ENCODE measurements at regions not wholly inside any gene's neighbourhood (a gene's known extent, or its start where the extent isn't known, plus 50 kb on each side); places are given as distances from the start of the nearest gene placed in this dataset.

- TF ChIP-seq ZNF18 (tag by site-specific recombination; IDR thresholded peaks at IDR 0.05) (no peak), PATZ1 (tag by site-specific recombination; IDR thresholded peaks at IDR 0.05) (no peak), ZNF394 (tag by site-specific recombination; IDR thresholded peaks at IDR 0.05; ENCODE audit: borderline replicate concordance) (no peak), ZBTB20 (tag by site-specific recombination; IDR thresholded peaks at IDR 0.05) (no peak), MYNN (tag by site-specific recombination; IDR thresholded peaks at IDR 0.05; ENCODE audit: borderline replicate concordance) (no peak), ZSCAN18 (tag by site-specific recombination; IDR thresholded peaks at IDR 0.05) (no peak), CTCF (tag by site-specific recombination; IDR thresholded peaks at IDR 0.05) (no peak)
These were observed 687.0 kb downstream of the EFNB2 start for GRCh38 chr13:105848494-105848893.
